BLaER1 (cell line): ENCODE measurements at regions not wholly inside any gene's neighbourhood (a gene's known extent, or its start where the extent isn't known, plus 50 kb on each side); places are given as distances from the start of the nearest gene placed in this dataset.
"Not testable (repeated sequence)": the region's sequence is repeated elsewhere in the genome, so short reads cannot be mapped to it uniquely, and the experiment has no call there.

Experiments used
- H3K27ac ChIP-seq: shearing (Covaris generic); formaldehyde crosslinking; 2 replicates; pipeline ENCODE4 v1.8.1; 2022
- H3K27me3 ChIP-seq: shearing (Covaris generic); formaldehyde crosslinking; 2 replicates; pipeline ENCODE4 v1.8.1; 2022
- H3K36me3 ChIP-seq: shearing (Covaris generic); formaldehyde crosslinking; 2 replicates; pipeline ENCODE4 v1.8.1; 2022
- H3K4me1 ChIP-seq: shearing (Covaris generic); formaldehyde crosslinking; 2 replicates; pipeline ENCODE4 v1.8.1; 2022
- H3K4me2 ChIP-seq: shearing (Covaris generic); formaldehyde crosslinking; 2 replicates; pipeline ENCODE4 v1.8.1; 2022
- H3K4me3 ChIP-seq: shearing (Covaris generic); formaldehyde crosslinking; 2 replicates; pipeline ENCODE4 v1.8.1; 2022
- H3K9ac ChIP-seq: shearing (Covaris generic); formaldehyde crosslinking; 2 replicates; pipeline ENCODE4 v1.8.1; 2022
- H3K9me3 ChIP-seq: shearing (Covaris generic); formaldehyde crosslinking; 2 replicates; pipeline ENCODE4 v1.8.1; 2022
- H4K20me1 ChIP-seq: shearing (Covaris generic); formaldehyde crosslinking; 2 replicates; pipeline ENCODE4 v1.8.1; 2022
- Cebpa-rat ChIP-seq: shearing (Covaris generic); IDR thresholded peaks from 2 replicates; pipeline ENCODE4 v1.8.1; 2022

- no peak for TF ChIP-seq Cebpa-rat
These were observed 356.0 kb upstream of the CLEC14A start for GRCh38 chr14:38611928-38612327.

GRCh38 chr14:38608244-38608643, 352.4 kb upstream of the CLEC14A start:
- H3K27ac ChIP-seq = no peak overlapping the region
- no peaks in the 10 kb centered on the region for H3K36me3 ChIP-seq
- no peaks in the 10 kb centered on the region for H3K4me1 ChIP-seq
- H3K4me2 ChIP-seq = no peak overlapping the region
- TF ChIP-seq Cebpa-rat = no peak
- H3K27me3 ChIP-seq = no peaks in the 10 kb centered on the region
- no peak overlapping the region for H3K9ac ChIP-seq
- peaks cover 15% of the 10 kb centered on the region for H3K9me3 ChIP-seq
- no peaks in the 10 kb centered on the region for H4K20me1 ChIP-seq
- no peak overlapping the region for H3K4me3 ChIP-seq

More at GRCh38 chr14:38611928-38612327, 356.0 kb upstream of the CLEC14A start:
- H3K4me1 ChIP-seq = no peaks in the 10 kb centered on the region
- H3K4me3 ChIP-seq = no peak overlapping the region
- no peak overlapping the region for H3K9ac ChIP-seq
- no peaks in the 10 kb centered on the region for H4K20me1 ChIP-seq
- H3K27me3 ChIP-seq = no peaks in the 10 kb centered on the region
- H3K9me3 ChIP-seq = peaks cover 15% of the 10 kb centered on the region
- no peaks in the 10 kb centered on the region for H3K36me3 ChIP-seq
- no peak overlapping the region for H3K27ac ChIP-seq
- H3K4me2 ChIP-seq = no peak overlapping the region

GRCh38 chr14:38605193-38606114, 349.6 kb upstream of the CLEC14A start:
- H3K4me3 ChIP-seq = no peak overlapping the region
- H3K27ac ChIP-seq = no peak overlapping the region
- H3K9me3 ChIP-seq = peaks cover 33% of the 10 kb centered on the region
- H4K20me1 ChIP-seq = no peaks in the 10 kb centered on the region
- H3K27me3 ChIP-seq = no peaks in the 10 kb centered on the region
- H3K4me1 ChIP-seq = peaks cover 14% of the 10 kb centered on the region
- no peaks in the 10 kb centered on the region for H3K36me3 ChIP-seq
- no peak overlapping the region for H3K9ac ChIP-seq
- H3K4me2 ChIP-seq = no peak overlapping the region
- TF ChIP-seq Cebpa-rat = no peak

GRCh38 chr14:38600572-38600971, 344.7 kb upstream of the CLEC14A start:
- Histone ChIP-seq H3K4me3 (0 out of 2 replicates have a peak overlapping the region, but pooled peaks have one; percentile 38), H3K9me3 (peaks cover 23% of the 10 kb centered on the region), H3K4me1 (peaks cover 14% of the 10 kb centered on the region)
- not testable (repeated sequence) for H4K20me1 ChIP-seq, H3K36me3 ChIP-seq, H3K27ac ChIP-seq, H3K9ac ChIP-seq, H3K4me2 ChIP-seq, H3K27me3 ChIP-seq

GRCh38 chr14:38593476-38593875, 337.6 kb upstream of the CLEC14A start:
- no peaks in the 10 kb centered on the region for H3K36me3 ChIP-seq
- H3K27ac ChIP-seq = no peak overlapping the region
- H3K4me1 ChIP-seq = no peaks in the 10 kb centered on the region
- H3K9me3 ChIP-seq = peaks cover 8% of the 10 kb centered on the region
- H3K4me2 ChIP-seq = no peak overlapping the region
- H3K4me3 ChIP-seq = no peak overlapping the region
- no peaks in the 10 kb centered on the region for H3K27me3 ChIP-seq
- H3K9ac ChIP-seq = no peak overlapping the region
- no peaks in the 10 kb centered on the region for H4K20me1 ChIP-seq
- TF ChIP-seq Cebpa-rat = no peak

GRCh38 chr14:38592764-38593442, 337.0 kb upstream of the CLEC14A start:
- H3K4me1 ChIP-seq = no peaks in the 10 kb centered on the region
- H3K27me3 ChIP-seq = no peaks in the 10 kb centered on the region
- H3K9ac ChIP-seq = no peak overlapping the region
- H3K36me3 ChIP-seq = no peaks in the 10 kb centered on the region
- H3K4me2 ChIP-seq = no peak overlapping the region
- H3K27ac ChIP-seq = no peak overlapping the region
- peaks cover 9% of the 10 kb centered on the region for H3K9me3 ChIP-seq
- H3K4me3 ChIP-seq = no peak overlapping the region
- no peak for TF ChIP-seq Cebpa-rat
- H4K20me1 ChIP-seq = no peaks in the 10 kb centered on the region

- Histone ChIP-seq H4K20me1 (no peaks in the 10 kb centered on the region), H3K27me3 (no peaks in the 10 kb centered on the region), H3K36me3 (no peaks in the 10 kb centered on the region), H3K4me2 (no peak overlapping the region), H3K27ac (no peak overlapping the region), H3K4me1 (no peaks in the 10 kb centered on the region), H3K9ac (no peak overlapping the region), H3K4me3 (no peak overlapping the region), H3K9me3 (peaks cover 19% of the 10 kb centered on the region)
- TF ChIP-seq Cebpa-rat = no peak
These were observed 334.0 kb upstream of the CLEC14A start for GRCh38 chr14:38589747-38590350.

- Histone ChIP-seq H3K27me3 (no peaks in the 10 kb centered on the region), H3K4me3 (no peak overlapping the region), H3K27ac (no peak overlapping the region), H3K9ac (no peak overlapping the region), H4K20me1 (no peaks in the 10 kb centered on the region), H3K9me3 (peaks cover 11% of the 10 kb centered on the region), H3K4me1 (peaks cover 9% of the 10 kb centered on the region), H3K4me2 (no peak overlapping the region), H3K36me3 (no peaks in the 10 kb centered on the region)
- TF ChIP-seq Cebpa-rat = no peak
These were observed 327.6 kb upstream of the CLEC14A start for GRCh38 chr14:38583471-38583870.

- Histone ChIP-seq H3K4me1 (peaks cover 20% of the 10 kb centered on the region), H3K9me3 (no peaks in the 10 kb centered on the region; the same call in 1 of the 2 replicates), H3K4me2 (peak overlapping the region; percentile 59), H3K27me3 (no peaks in the 10 kb centered on the region), H3K4me3 (no peak overlapping the region), H3K9ac (no peak overlapping the region), H4K20me1 (no peaks in the 10 kb centered on the region), H3K27ac (peak overlapping the region; percentile 14; the same call in 1 of the 2 replicates), H3K36me3 (no peaks in the 10 kb centered on the region)
- no peak for TF ChIP-seq Cebpa-rat
These were observed 322.4 kb upstream of the CLEC14A start for GRCh38 chr14:38578278-38578681.

GRCh38 chr14:38567703-38568102, 311.8 kb upstream of the CLEC14A start:
- TF ChIP-seq Cebpa-rat = no peak
- Histone ChIP-seq H3K4me1 (peaks cover 12% of the 10 kb centered on the region), H3K4me2 (peak overlapping the region; percentile 17), H3K27me3 (no peaks in the 10 kb centered on the region), H3K36me3 (no peaks in the 10 kb centered on the region), H3K4me3 (no peak overlapping the region), H3K9ac (no peak overlapping the region), H3K9me3 (peaks cover 23% of the 10 kb centered on the region), H3K27ac (no peak overlapping the region), H4K20me1 (no peaks in the 10 kb centered on the region)
